ENCODE measurements at regions not wholly inside any gene's neighbourhood (a gene's known extent, or its start where the extent isn't known, plus 50 kb on each side); places are given as distances from the start of the nearest gene placed in this dataset.
A peak's percentile ranks its signal among the peaks of the same experiment; 100 is the strongest.

GRCh38 chr9:119968836-119969707 lies 599.8 kb upstream of the BRINP1 start:
- TF ChIP-seq CTCF (IDR thresholded peaks at IDR 0.05; ENCODE audit: low read length) (peak; percentile 94), EZH2phosphoT487 (IDR thresholded peaks at IDR 0.05; ENCODE audit: low read length) (no peak), EZH2 (optimal IDR thresholded peaks at IDR 0.05; ENCODE audit: low read depth, low read length) (no peak)

Data from MM.1S (cell line).